GM20000 (cell line): ENCODE measurements at regions not wholly inside any gene's neighbourhood (a gene's known extent, or its start where the extent isn't known, plus 50 kb on each side); places are given as distances from the start of the nearest gene placed in this dataset.

ENCODE experiments used
- DNase-seq: peaks from one replicate; pipeline ENCODE4 v3.0.0; 2012; ENCODE audit warnings: low spot score
- CTCF ChIP-seq: IDR thresholded peaks from 2 replicates; pipeline ENCODE4 v1.5.1; 2012; ENCODE audit warnings: mild to moderate bottlenecking, control low read depth; ENCODE audit errors: extremely low read depth, missing control alignments

GRCh38 chr9:4927701-4928100 is 57.4 kb upstream of the JAK2 start:
- DNase-seq, result no peak
- no peak for TF ChIP-seq CTCF

- TF ChIP-seq CTCF, result no peak
- DNase-seq, result no peak
Measured at GRCh38 chr9:4929917-4930316, 55.2 kb upstream of the JAK2 start.

- TF ChIP-seq CTCF, result no peak
- DNase-seq, result no peak
Measured at GRCh38 chr9:4932681-4933080, 52.4 kb upstream of the JAK2 start.

GRCh38 chr9:4933177-4933576 is 51.9 kb upstream of the JAK2 start:
- no peak for TF ChIP-seq CTCF
- no peak for DNase-seq

- TF ChIP-seq CTCF, result no peak
- DNase-seq, result no peak
Measured at GRCh38 chr9:4933861-4934260, 51.2 kb upstream of the JAK2 start.

- TF ChIP-seq CTCF, result no peak
- DNase-seq, result no peak
Measured at GRCh38 chr9:4935001-4935672, 49.9 kb upstream of the JAK2 start.
